Pancreas (tissue), 10 donors: ENCODE measurements at regions not wholly inside any gene's neighbourhood (a gene's known extent, or its start where the extent isn't known, plus 50 kb on each side); places are given as distances from the start of the nearest gene placed in this dataset.

Experiments used
- ATAC-seq, 4 donors: fragments of 200-7000 bp; cut with Tn5 transposase; one replicate each; pipeline versions ENCODE4 v1.8.0 to v1.9.1; 2020; ENCODE audit warnings: mild to moderate bottlenecking in 4 of 4, moderate library complexity in 4 of 4
- DNase-seq, 6 donors: peaks; one replicate each; pipeline ENCODE4 v3.0.0-alpha.2; 2020
- FAIRE-seq: peaks from 2 replicates; lab custom pipeline; 2012; peaks lifted over from hg19 to GRCh38; lab: Jason Lieb, UNC
- H3K27ac ChIP-seq, 4 donors: fragments of 200-600 bp; sonication (generic); 1 replicate in 3 of 4; 2 replicates in 1 of 4; pipeline versions ENCODE4 v1.5.0 to v1.8.0; 2020
- H3K27me3 ChIP-seq, 4 donors: fragments of 200-600 bp; one replicate each; pipeline ENCODE4 v1.8.0; 2021
- H3K36me3 ChIP-seq, 3 donors: fragments of 200-600 bp; sonication (generic) in 1 of 3; one replicate each; pipeline versions ENCODE4 v1.5.0 to v1.8.0; 2020 to 2021
- H3K4me1 ChIP-seq, 3 donors: fragments of 200-600 bp; one replicate each; pipeline ENCODE4 v1.8.0; 2021
- H3K4me3 ChIP-seq, 4 donors: fragments of 200-600 bp; sonication (generic) in 2 of 4; one replicate each; pipeline versions ENCODE4 v1.5.0 to v1.8.0; 2020 to 2021
- H3K9me3 ChIP-seq, 4 donors: fragments of 200-600 bp; one replicate each; pipeline ENCODE4 v1.8.0; 2021
- CTCF ChIP-seq, 4 donors: fragments of 200-600 bp; sonication (generic) in 3 of 4; IDR thresholded peaks; one replicate each; pipeline versions ENCODE4 v1.5.0 to v1.8.0; 2021; ENCODE audit warnings: antibody characterized with exemption in 4 of 4
- WGBS, 2 donors: extraction: QIAGEN DNeasy Blood & Tissue Kit; methylation state at CpG; one replicate each; pipeline ENCODE4 v1.1.7; 2013; 5-methylcytosine and 5-hydroxymethylcytosine counted together
- intact Hi-C, 3 donors: fragments of 100-400 bp; cut with DNase I; formaldehyde crosslinking; loops; one replicate each; pipeline versions ENCODE4 v1.11.1 to v1.14.2; 2022
- donor health status: healthy with polysubstance abuse.
- donor health status: DM: no; HTN: no; CAD: no; lungs with moderate emphysema.
- donor health status: DM: no; HTN: no; CAD: no.
- donor health status: control.
- donor health status: control.
- donor health status: Bipolar disorder and iron deficiency.
- donor health status: DM: yes; HTN: yes; CAD: no.
- donor health status: DM: no; HTN: no; CAD: no.
- donor health status: DM: no; HTN: no; CAD: no.
- donor health status: DM: yes; HTN: yes; CAD: no.

- H3K36me3 ChIP-seq: no peaks in the 10 kb centered on the region
- no peaks in the 10 kb centered on the region for H3K9me3 ChIP-seq
- DNase-seq (no peak), ATAC-seq (no peak), FAIRE-seq (no peak)
- H3K4me3 ChIP-seq: no peak overlapping the region
- H3K4me1 ChIP-seq: no peaks in the 10 kb centered on the region
- peaks cover 0 to 4% (median 0%) of the 10 kb centered on the region in 4 donors for H3K27me3 ChIP-seq
- intact Hi-C loops: no loop called here
- no peak for TF ChIP-seq CTCF (IDR thresholded peaks at IDR 0.05)
- no peak overlapping the region for H3K27ac ChIP-seq
- WGBS, 2 donors: 21 to 48% methylated on average over 1 of the region's 1 CpG
Observed at GRCh38 chr3:137304313-137305056, 346.7 kb downstream of the IL20RB start.

- no peaks in the 10 kb centered on the region for H3K36me3 ChIP-seq
- no peaks in the 10 kb centered on the region for H3K4me1 ChIP-seq
- no peaks in the 10 kb centered on the region for H3K9me3 ChIP-seq
- no peak overlapping the region for H3K4me3 ChIP-seq
- ATAC-seq (no peak), DNase-seq (no peak), FAIRE-seq (no peak)
- H3K27me3 ChIP-seq: peaks cover 0 to 4% (median 0%) of the 10 kb centered on the region in 4 donors
- 89 to 95% methylated on average over 2 of the region's 2 CpGs for WGBS, 2 donors
- no peak overlapping the region for H3K27ac ChIP-seq
- no peak for TF ChIP-seq CTCF (IDR thresholded peaks at IDR 0.05)
- intact Hi-C loops: no loop called here
Observed at GRCh38 chr3:137324114-137324513, 366.3 kb downstream of the IL20RB start.

- FAIRE-seq (no peak), ATAC-seq (no peak), DNase-seq (no peak)
- Histone ChIP-seq H3K4me3 (no peak overlapping the region), H3K4me1 (no peaks in the 10 kb centered on the region), H3K9me3 (no peaks in the 10 kb centered on the region), H3K36me3 (no peaks in the 10 kb centered on the region), H3K27ac (no peak overlapping the region), H3K27me3 (peaks cover 0 to 4% (median 0%) of the 10 kb centered on the region in 4 donors)
- no peak for TF ChIP-seq CTCF (IDR thresholded peaks at IDR 0.05)
- intact Hi-C loops: no loop called here
- WGBS, 2 donors: 46 to 53% methylated on average over 3 of the region's 3 CpGs
Observed at GRCh38 chr3:137325170-137325569, 367.4 kb downstream of the IL20RB start.

GRCh38 chr3:137325934-137326333, 368.2 kb downstream of the IL20RB start:
- H3K27me3 ChIP-seq: peaks cover 0 to 4% (median 0%) of the 10 kb centered on the region in 4 donors
- no peak overlapping the region for H3K4me3 ChIP-seq
- no peaks in the 10 kb centered on the region for H3K9me3 ChIP-seq
- no peak overlapping the region for H3K27ac ChIP-seq
- FAIRE-seq (no peak), ATAC-seq (no peak), DNase-seq (no peak)
- TF ChIP-seq CTCF (IDR thresholded peaks at IDR 0.05): no peak
- intact Hi-C loops: no loop called here
- 36 to 40% methylated on average over 3 of the region's 3 CpGs for WGBS, 2 donors
- no peaks in the 10 kb centered on the region for H3K4me1 ChIP-seq
- H3K36me3 ChIP-seq: no peaks in the 10 kb centered on the region

GRCh38 chr3:137329594-137329993, 371.8 kb downstream of the IL20RB start:
- Histone ChIP-seq H3K4me3 (no peak overlapping the region), H3K36me3 (no peaks in the 10 kb centered on the region), H3K4me1 (no peaks in the 10 kb centered on the region), H3K27ac (no peak overlapping the region), H3K9me3 (no peaks in the 10 kb centered on the region), H3K27me3 (peaks cover 0 to 4% (median 0%) of the 10 kb centered on the region in 4 donors)
- TF ChIP-seq CTCF (IDR thresholded peaks at IDR 0.05): no peak
- intact Hi-C loops: no loop called here
- FAIRE-seq: no peak
- ATAC-seq: no peak
- no peak for DNase-seq
- 23% methylated on average over 5 of the region's 5 CpGs for WGBS, 2 donors
